Ishikawa (cell line): ENCODE measurements at regions not wholly inside any gene's neighbourhood (a gene's known extent, or its start where the extent isn't known, plus 50 kb on each side); places are given as distances from the start of the nearest gene placed in this dataset.

Experiments
- EP300 ChIP-seq: IDR thresholded peaks from 2 replicates; pipeline ENCODE4 v1.6.1; 2012; ENCODE audit warnings: borderline replicate concordance
- ZBTB7A ChIP-seq: IDR thresholded peaks from 2 replicates; pipeline ENCODE4 v1.6.1; 2012; ENCODE audit warnings: low read depth
- TF ChIP-seq, protein P1 (sequence below): IDR thresholded peaks from 2 replicates; pipeline ENCODE4 v1.6.1; 2012; ENCODE audit warnings: low read depth, mild to moderate bottlenecking

- TF ChIP-seq ZBTB7A (no peak), EP300 (no peak)
- TF ChIP-seq, protein P1, sequence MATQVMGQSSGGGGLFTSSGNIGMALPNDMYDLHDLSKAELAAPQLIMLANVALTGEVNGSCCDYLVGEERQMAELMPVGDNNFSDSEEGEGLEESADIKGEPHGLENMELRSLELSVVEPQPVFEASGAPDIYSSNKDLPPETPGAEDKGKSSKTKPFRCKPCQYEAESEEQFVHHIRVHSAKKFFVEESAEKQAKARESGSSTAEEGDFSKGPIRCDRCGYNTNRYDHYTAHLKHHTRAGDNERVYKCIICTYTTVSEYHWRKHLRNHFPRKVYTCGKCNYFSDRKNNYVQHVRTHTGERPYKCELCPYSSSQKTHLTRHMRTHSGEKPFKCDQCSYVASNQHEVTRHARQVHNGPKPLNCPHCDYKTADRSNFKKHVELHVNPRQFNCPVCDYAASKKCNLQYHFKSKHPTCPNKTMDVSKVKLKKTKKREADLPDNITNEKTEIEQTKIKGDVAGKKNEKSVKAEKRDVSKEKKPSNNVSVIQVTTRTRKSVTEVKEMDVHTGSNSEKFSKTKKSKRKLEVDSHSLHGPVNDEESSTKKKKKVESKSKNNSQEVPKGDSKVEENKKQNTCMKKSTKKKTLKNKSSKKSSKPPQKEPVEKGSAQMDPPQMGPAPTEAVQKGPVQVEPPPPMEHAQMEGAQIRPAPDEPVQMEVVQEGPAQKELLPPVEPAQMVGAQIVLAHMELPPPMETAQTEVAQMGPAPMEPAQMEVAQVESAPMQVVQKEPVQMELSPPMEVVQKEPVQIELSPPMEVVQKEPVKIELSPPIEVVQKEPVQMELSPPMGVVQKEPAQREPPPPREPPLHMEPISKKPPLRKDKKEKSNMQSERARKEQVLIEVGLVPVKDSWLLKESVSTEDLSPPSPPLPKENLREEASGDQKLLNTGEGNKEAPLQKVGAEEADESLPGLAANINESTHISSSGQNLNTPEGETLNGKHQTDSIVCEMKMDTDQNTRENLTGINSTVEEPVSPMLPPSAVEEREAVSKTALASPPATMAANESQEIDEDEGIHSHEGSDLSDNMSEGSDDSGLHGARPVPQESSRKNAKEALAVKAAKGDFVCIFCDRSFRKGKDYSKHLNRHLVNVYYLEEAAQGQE = no peak
These were observed 83.5 kb upstream of the HSPA9 start for GRCh38 chr5:138658676-138659075.
